NB4 (cell line): ENCODE measurements at regions not wholly inside any gene's neighbourhood (a gene's known extent, or its start where the extent isn't known, plus 50 kb on each side); places are given as distances from the start of the nearest gene placed in this dataset.

Experiments used
- DNase-seq: peaks from one replicate; pipeline ENCODE4 v3.0.0; 2010; ENCODE audit warnings: low read depth
- H3K4me3 ChIP-seq: one replicate; pipeline ENCODE4 v1.5.1; 2011; ENCODE audit warnings: mild to moderate bottlenecking, low read depth, low read length, moderate library complexity
- CTCF ChIP-seq: IDR thresholded peaks from one replicate; pipeline ENCODE4 v1.5.1; 2012; ENCODE audit warnings: low read depth, low read length
- MAX ChIP-seq: IDR thresholded peaks from 2 replicates; pipeline ENCODE4 v1.6.1; 2011; ENCODE audit warnings: low read depth, low read length
- MYC ChIP-seq: IDR thresholded peaks from 2 replicates; pipeline ENCODE4 v1.6.1; 2011; ENCODE audit warnings: low read depth, low read length
- POLR2A ChIP-seq: IDR thresholded peaks from 2 replicates; pipeline ENCODE4 v1.6.1; 2011; ENCODE audit warnings: mild to moderate bottlenecking; ENCODE audit not compliant: insufficient read length; ENCODE audit errors: extremely low read depth

GRCh38 chr16:56140645-56141044 lies 50.6 kb upstream of the GNAO1 start:
- TF ChIP-seq MYC (no peak), POLR2A (no peak), CTCF (no peak), MAX (no peak)
- no peak overlapping the region for H3K4me3 ChIP-seq
- no peak for DNase-seq

GRCh38 chr16:56137269-56137668 lies 54.0 kb upstream of the GNAO1 start:
- DNase-seq: no peak
- H3K4me3 ChIP-seq: no peak overlapping the region
- no peak for TF ChIP-seq MYC
- TF ChIP-seq POLR2A: no peak
- TF ChIP-seq MAX: no peak
- no peak for TF ChIP-seq CTCF

GRCh38 chr16:56136256-56136655 lies 55.0 kb upstream of the GNAO1 start:
- no peak overlapping the region for H3K4me3 ChIP-seq
- no peak for TF ChIP-seq MYC
- TF ChIP-seq CTCF: no peak
- TF ChIP-seq POLR2A: no peak
- TF ChIP-seq MAX: no peak
- no peak for DNase-seq

GRCh38 chr16:56134790-56135189 lies 56.5 kb upstream of the GNAO1 start:
- H3K4me3 ChIP-seq: no peak overlapping the region
- DNase-seq: no peak
- TF ChIP-seq MAX: no peak
- TF ChIP-seq MYC: no peak
- no peak for TF ChIP-seq CTCF
- no peak for TF ChIP-seq POLR2A

- no peak for DNase-seq
- H3K4me3 ChIP-seq: no peak overlapping the region
- TF ChIP-seq MYC: no peak
- TF ChIP-seq MAX: no peak
- no peak for TF ChIP-seq POLR2A
- no peak for TF ChIP-seq CTCF
Observed at GRCh38 chr16:56125922-56126321, 65.4 kb upstream of the GNAO1 start.

GRCh38 chr16:56122251-56122650 lies 69.0 kb upstream of the GNAO1 start:
- DNase-seq: no peak
- no peak overlapping the region for H3K4me3 ChIP-seq
- no peak for TF ChIP-seq MYC
- no peak for TF ChIP-seq CTCF
- no peak for TF ChIP-seq MAX
- no peak for TF ChIP-seq POLR2A
